ENCODE measurements at regions not wholly inside any gene's neighbourhood (a gene's known extent, or its start where the extent isn't known, plus 50 kb on each side); places are given as distances from the start of the nearest gene placed in this dataset.

- no peak for TF ChIP-seq POLR2A (IDR thresholded peaks at IDR 0.05)
- TF ChIP-seq CTCF (IDR thresholded peaks at IDR 0.05) = no peak
Observed at GRCh38 chr3:18238332-18238731, 186.8 kb downstream of the SATB1 start.
